ENCODE measurements at regions not wholly inside any gene's neighbourhood (a gene's known extent, or its start where the extent isn't known, plus 50 kb on each side); places are given as distances from the start of the nearest gene placed in this dataset.

DNA sequence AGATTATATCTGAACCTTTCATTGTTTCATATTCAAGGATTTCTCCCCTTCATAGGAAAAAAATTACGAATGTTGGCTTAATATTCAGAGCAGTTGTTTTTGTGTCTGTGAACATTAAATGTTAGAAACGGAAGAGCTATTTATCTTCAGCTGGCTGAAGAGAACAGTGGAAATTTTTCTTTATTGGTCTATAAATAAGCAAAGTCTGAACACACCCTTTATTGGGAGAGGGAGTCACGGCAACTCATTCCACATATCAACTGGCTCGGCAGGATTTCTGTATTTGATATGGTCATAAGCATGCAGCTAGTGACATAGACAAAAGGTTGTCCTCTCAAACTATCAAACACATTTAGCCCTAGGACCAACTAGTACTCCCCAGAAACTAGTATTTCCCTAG is 468.4 kb upstream of the HNRNPA3 start:
- TF ChIP-seq MAX (IDR thresholded peaks at IDR 0.05) (no peak), FOXA1 (IDR thresholded peaks at IDR 0.05) (no peak), REST (IDR thresholded peaks at IDR 0.05) (no peak), TAF1 (conservative IDR thresholded peaks at IDR 0.05) (no peak), RAD21 (IDR thresholded peaks at IDR 0.05) (no peak), YY1 (IDR thresholded peaks at IDR 0.05) (no peak), GABPA (IDR thresholded peaks at IDR 0.05 in 1 of 2, conservative IDR thresholded peaks at IDR 0.05 in 1 of 2) (no peak), SP1 (IDR thresholded peaks at IDR 0.05) (no peak), ATF3 (IDR thresholded peaks at IDR 0.05) (no peak), JUND (IDR thresholded peaks at IDR 0.05) (no peak), ZBTB33 (IDR thresholded peaks at IDR 0.05) (no peak)
- TF ChIP-seq, protein P1, sequence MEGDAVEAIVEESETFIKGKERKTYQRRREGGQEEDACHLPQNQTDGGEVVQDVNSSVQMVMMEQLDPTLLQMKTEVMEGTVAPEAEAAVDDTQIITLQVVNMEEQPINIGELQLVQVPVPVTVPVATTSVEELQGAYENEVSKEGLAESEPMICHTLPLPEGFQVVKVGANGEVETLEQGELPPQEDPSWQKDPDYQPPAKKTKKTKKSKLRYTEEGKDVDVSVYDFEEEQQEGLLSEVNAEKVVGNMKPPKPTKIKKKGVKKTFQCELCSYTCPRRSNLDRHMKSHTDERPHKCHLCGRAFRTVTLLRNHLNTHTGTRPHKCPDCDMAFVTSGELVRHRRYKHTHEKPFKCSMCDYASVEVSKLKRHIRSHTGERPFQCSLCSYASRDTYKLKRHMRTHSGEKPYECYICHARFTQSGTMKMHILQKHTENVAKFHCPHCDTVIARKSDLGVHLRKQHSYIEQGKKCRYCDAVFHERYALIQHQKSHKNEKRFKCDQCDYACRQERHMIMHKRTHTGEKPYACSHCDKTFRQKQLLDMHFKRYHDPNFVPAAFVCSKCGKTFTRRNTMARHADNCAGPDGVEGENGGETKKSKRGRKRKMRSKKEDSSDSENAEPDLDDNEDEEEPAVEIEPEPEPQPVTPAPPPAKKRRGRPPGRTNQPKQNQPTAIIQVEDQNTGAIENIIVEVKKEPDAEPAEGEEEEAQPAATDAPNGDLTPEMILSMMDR (IDR thresholded peaks at IDR 0.05; ENCODE audit: low read depth, low read length, missing input control): no peak
